Uterus (tissue), 2 donors: ENCODE measurements at regions not wholly inside any gene's neighbourhood (a gene's known extent, or its start where the extent isn't known, plus 50 kb on each side); places are given as distances from the start of the nearest gene placed in this dataset.

ENCODE experiments used
- POLR2A ChIP-seq, 2 donors: fragments of 450-650 bp; IDR thresholded peaks; one replicate each; pipeline ENCODE4 v1.6.1; 2016; ENCODE audit warnings: antibody characterized with exemption in 2 of 2, mild to moderate bottlenecking in 1 of 2, moderate library complexity in 1 of 2
- TF ChIP-seq, protein P1 (sequence below), 4 experiments: fragments of 200-600 bp in 2 of 4; fragments of 450-650 bp in 2 of 4; sonication (generic) in 2 of 4; IDR thresholded peaks; one replicate each; pipeline ENCODE4 v1.5.1; 2016 to 2019; ENCODE audit warnings: antibody characterized with exemption in 4 of 4, mild to moderate bottlenecking in 2 of 4, moderate library complexity in 1 of 4

DNA sequence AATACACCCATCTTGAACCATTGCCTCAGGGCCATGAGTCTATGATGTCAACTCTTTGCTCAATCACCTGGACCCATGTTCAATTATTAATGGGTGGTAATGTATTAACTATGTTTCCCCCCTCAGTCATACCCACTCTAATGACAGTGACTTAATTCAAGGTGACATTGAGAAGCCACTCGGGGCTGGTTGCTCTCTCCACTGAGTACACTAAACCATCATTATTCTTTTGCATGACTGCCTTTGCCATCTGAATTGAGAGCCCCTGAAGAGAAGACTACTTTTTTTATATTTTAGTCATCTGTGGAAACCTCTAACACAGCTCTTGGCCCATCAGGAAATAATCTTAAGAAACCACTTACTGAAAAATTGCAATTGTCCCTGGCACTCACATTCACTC is 139.2 kb upstream of the SOX21 start:
- TF ChIP-seq POLR2A (IDR thresholded peaks at IDR 0.05), result no peak
- TF ChIP-seq, protein P1, sequence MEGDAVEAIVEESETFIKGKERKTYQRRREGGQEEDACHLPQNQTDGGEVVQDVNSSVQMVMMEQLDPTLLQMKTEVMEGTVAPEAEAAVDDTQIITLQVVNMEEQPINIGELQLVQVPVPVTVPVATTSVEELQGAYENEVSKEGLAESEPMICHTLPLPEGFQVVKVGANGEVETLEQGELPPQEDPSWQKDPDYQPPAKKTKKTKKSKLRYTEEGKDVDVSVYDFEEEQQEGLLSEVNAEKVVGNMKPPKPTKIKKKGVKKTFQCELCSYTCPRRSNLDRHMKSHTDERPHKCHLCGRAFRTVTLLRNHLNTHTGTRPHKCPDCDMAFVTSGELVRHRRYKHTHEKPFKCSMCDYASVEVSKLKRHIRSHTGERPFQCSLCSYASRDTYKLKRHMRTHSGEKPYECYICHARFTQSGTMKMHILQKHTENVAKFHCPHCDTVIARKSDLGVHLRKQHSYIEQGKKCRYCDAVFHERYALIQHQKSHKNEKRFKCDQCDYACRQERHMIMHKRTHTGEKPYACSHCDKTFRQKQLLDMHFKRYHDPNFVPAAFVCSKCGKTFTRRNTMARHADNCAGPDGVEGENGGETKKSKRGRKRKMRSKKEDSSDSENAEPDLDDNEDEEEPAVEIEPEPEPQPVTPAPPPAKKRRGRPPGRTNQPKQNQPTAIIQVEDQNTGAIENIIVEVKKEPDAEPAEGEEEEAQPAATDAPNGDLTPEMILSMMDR (IDR thresholded peaks at IDR 0.05), result no peak
